Breast epithelium (tissue), 4 donors: ENCODE measurements at regions not wholly inside any gene's neighbourhood (a gene's known extent, or its start where the extent isn't known, plus 50 kb on each side); places are given as distances from the start of the nearest gene placed in this dataset.
A peak's percentile ranks its signal among the peaks of the same experiment; 100 is the strongest.

ENCODE experiments used
- DNase-seq, 2 donors: peaks; one replicate each; pipeline ENCODE4 v3.0.0-alpha.2; 2019; ENCODE audit warnings: low spot score in 2 of 2
- H3K27ac ChIP-seq, 2 donors: fragments of 200-600 bp; sonication (generic) in 1 of 2; one replicate each; pipeline ENCODE4 v1.5.1; 2016 to 2019; ENCODE audit warnings: mild to moderate bottlenecking in 1 of 2
- H3K27me3 ChIP-seq, 2 donors: fragments of 200-600 bp; sonication (generic) in 1 of 2; one replicate each; pipeline versions ENCODE4 v1.5.1 to v1.6.0; 2017 to 2019; ENCODE audit warnings: control low read depth in 1 of 2, mild to moderate bottlenecking in 1 of 2
- H3K36me3 ChIP-seq: fragments of 200-600 bp; one replicate; pipeline ENCODE4 v1.5.1; 2019
- H3K4me1 ChIP-seq, 2 donors: fragments of 200-600 bp; sonication (generic); one replicate each; pipeline ENCODE4 v1.5.1; 2016 to 2019; ENCODE audit warnings: control low read depth in 1 of 2
- H3K4me3 ChIP-seq, 3 donors: fragments of 200-600 bp; sonication (generic); 1 replicate in 2 of 3; 2 replicates in 1 of 3; pipeline ENCODE4 v1.5.1; 2016 to 2019; ENCODE audit warnings: mild to moderate bottlenecking in 3 of 3, moderate library complexity in 2 of 3
- H3K9me3 ChIP-seq, 2 donors: fragments of 200-600 bp; sonication (generic) in 1 of 2; one replicate each; pipeline ENCODE4 v1.5.1; 2016 to 2019; ENCODE audit warnings: control low read depth in 1 of 2
- CTCF ChIP-seq, 3 donors: fragments of 450-650 bp; IDR thresholded peaks; one replicate each; pipeline ENCODE4 v1.5.1; 2016 to 2017; ENCODE audit warnings: antibody characterized with exemption in 3 of 3, mild to moderate bottlenecking in 3 of 3, moderate library complexity in 3 of 3
- POLR2A ChIP-seq: fragments of 450-650 bp; IDR thresholded peaks from one replicate; pipeline ENCODE4 v1.6.1; 2016; ENCODE audit warnings: antibody characterized with exemption, mild to moderate bottlenecking, moderate library complexity
- POLR2AphosphoS5 ChIP-seq, 3 donors: sonication (generic); formaldehyde crosslinking; IDR thresholded peaks; one replicate each; pipeline ENCODE4 v1.6.1; 2017; ENCODE audit warnings: antibody characterized with exemption in 3 of 3
- intact Hi-C: fragments of 100-400 bp; cut with DNase I; formaldehyde crosslinking; loops from one replicate; pipeline ENCODE4 v1.15.1; 2023; ENCODE audit warnings: low total_unique reads

GRCh38 chr4:1578251-1578773, 105.8 kb downstream of the FAM53A start:
- TF ChIP-seq POLR2A (no peak), POLR2AphosphoS5 (IDR thresholded peaks at IDR 0.05) (no peak), CTCF (IDR thresholded peaks at IDR 0.05) (no peak)

GRCh38 chr4:1577822-1578217, 106.3 kb downstream of the FAM53A start:
- H3K36me3 ChIP-seq = no peaks in the 10 kb centered on the region
- no peaks in the 10 kb centered on the region for H3K9me3 ChIP-seq
- no peak for DNase-seq
- H3K27ac ChIP-seq = no peak overlapping the region
- no peaks in the 10 kb centered on the region for H3K4me1 ChIP-seq
- no peak overlapping the region for H3K4me3 ChIP-seq
- TF ChIP-seq POLR2A (no peak), CTCF (IDR thresholded peaks at IDR 0.05) (no peak), POLR2AphosphoS5 (IDR thresholded peaks at IDR 0.05) (no peak)
- H3K27me3 ChIP-seq = no peaks in the 10 kb centered on the region
- intact Hi-C loops = no loop called here

More at GRCh38 chr4:1578251-1578773, 105.8 kb downstream of the FAM53A start:
- no peaks in the 10 kb centered on the region for H3K27me3 ChIP-seq
- no peaks in the 10 kb centered on the region for H3K9me3 ChIP-seq
- no peak overlapping the region for H3K27ac ChIP-seq
- H3K4me3 ChIP-seq = peak overlapping the region; percentile 64 to 85 (median 69)
- no peak for DNase-seq
- intact Hi-C loops = no loop called here
- no peaks in the 10 kb centered on the region for H3K36me3 ChIP-seq
- no peaks in the 10 kb centered on the region for H3K4me1 ChIP-seq

GRCh38 chr4:1576961-1577821, 106.9 kb downstream of the FAM53A start:
- no peaks in the 10 kb centered on the region for H3K4me1 ChIP-seq
- no peaks in the 10 kb centered on the region for H3K27me3 ChIP-seq
- no peak overlapping the region for H3K4me3 ChIP-seq
- intact Hi-C loops = no loop called here
- no peak for DNase-seq
- no peak overlapping the region for H3K27ac ChIP-seq
- no peak for TF ChIP-seq POLR2AphosphoS5 (IDR thresholded peaks at IDR 0.05)
- no peak for TF ChIP-seq POLR2A
- TF ChIP-seq CTCF (IDR thresholded peaks at IDR 0.05) = no peak
- no peaks in the 10 kb centered on the region for H3K9me3 ChIP-seq
- no peaks in the 10 kb centered on the region for H3K36me3 ChIP-seq

- Histone ChIP-seq H3K4me1 (no peaks in the 10 kb centered on the region), H3K4me3 (no peak overlapping the region), H3K27me3 (no peaks in the 10 kb centered on the region), H3K9me3 (no peaks in the 10 kb centered on the region), H3K36me3 (no peaks in the 10 kb centered on the region), H3K27ac (no peak overlapping the region)
- no peak for TF ChIP-seq POLR2AphosphoS5 (IDR thresholded peaks at IDR 0.05)
- no peak for TF ChIP-seq CTCF (IDR thresholded peaks at IDR 0.05)
- intact Hi-C loops = no loop called here
- no peak for DNase-seq
Observed at GRCh38 chr4:1576304-1576960, 107.7 kb downstream of the FAM53A start.
